SK-N-SH (cell line): ENCODE measurements at regions not wholly inside any gene's neighbourhood (a gene's known extent, or its start where the extent isn't known, plus 50 kb on each side); places are given as distances from the start of the nearest gene placed in this dataset.
"Not testable (repeated sequence)": the region's sequence is repeated elsewhere in the genome, so short reads cannot be mapped to it uniquely, and the experiment has no call there.

Experiments used
- CTCF ChIA-PET: fragments of 300-600, 350-600 bp; formaldehyde crosslinking; extraction: SDS; loops from one replicate; lab custom pipeline; 2021; lab: Yijun Ruan, JAX
- POLR2A ChIA-PET: fragments of 350-600 bp; sonication (Branson Sonifier 250); formaldehyde crosslinking; extraction: SDS; loops from one replicate; lab custom pipeline; 2020; ENCODE audit warnings: antibody characterized with exemption, inconsistent platforms; lab: Yijun Ruan, JAX
- DNase-seq: peaks from one replicate; pipeline ENCODE4 v3.0.0; 2012
- H2AFZ ChIP-seq: fragments of 200-600 bp; sonication (generic); 2 replicates; pipeline ENCODE4 v1.8.1; 2016; ENCODE audit warnings: antibody characterized with exemption, mild to moderate bottlenecking, low read depth
- H3F3A ChIP-seq: fragments of 200-600 bp; sonication (generic); replicated peaks from 2 replicates; pipeline ENCODE3; 2016; ENCODE audit warnings: antibody characterized with exemption, mild to moderate bottlenecking; ENCODE audit not compliant: insufficient read depth
- H3K27ac ChIP-seq, 2 experiments: fragments of 200-500 bp in 1 of 2; fragments of 200-600 bp in 1 of 2; sonication (Bioruptor generic) in 1 of 2; sonication (generic), shearing (Covaris generic) in 1 of 2; 2 replicates each; pipeline versions ENCODE4 v1.5.1 to v1.6.1; 2014 to 2016; ENCODE audit warnings: low read depth in 2 of 2, inconsistent platforms in 1 of 2, low read length in 1 of 2, mild to moderate bottlenecking in 1 of 2, mixed read lengths in 1 of 2
- H3K27me3 ChIP-seq: fragments of 200-600 bp; sonication (generic), shearing (Covaris generic); 2 replicates; pipeline ENCODE4 v1.6.1; 2016; ENCODE audit warnings: mixed run types; ENCODE audit not compliant: insufficient read depth
- H3K36me3 ChIP-seq, 2 experiments: fragments of 200-500 bp in 1 of 2; fragments of 200-600 bp in 1 of 2; sonication (Bioruptor generic) in 1 of 2; sonication (generic) in 1 of 2; replicated peaks in 1 of 2; 2 replicates each; pipeline versions ENCODE3 to v1.5.1; 2014 to 2016; ENCODE audit warnings: low read length in 1 of 2, mild to moderate bottlenecking in 1 of 2; ENCODE audit not compliant: insufficient read depth in 2 of 2, control insufficient read depth in 1 of 2
- H3K4me1 ChIP-seq, 2 experiments: fragments of 200-500 bp in 1 of 2; fragments of 200-600 bp in 1 of 2; sonication (Bioruptor generic) in 1 of 2; sonication (generic), shearing (Covaris generic) in 1 of 2; 2 replicates each; pipeline versions ENCODE4 v1.5.1 to v1.6.1; 2014 to 2016; ENCODE audit warnings: low read depth in 1 of 2, low read length in 1 of 2, mixed run types in 1 of 2; ENCODE audit not compliant: insufficient read depth in 2 of 2, control insufficient read depth in 1 of 2
- H3K4me2 ChIP-seq: fragments of 200-600 bp; sonication (generic), shearing (Covaris generic); 2 replicates; pipeline ENCODE4 v1.6.1; 2017; ENCODE audit warnings: mixed run types
- H3K4me3 ChIP-seq, 2 experiments: fragments of 200-500 bp in 1 of 2; fragments of 200-600 bp in 1 of 2; sonication (Bioruptor generic) in 1 of 2; sonication (generic), shearing (Covaris generic) in 1 of 2; 2 replicates each; pipeline versions ENCODE4 v1.5.1 to v1.8.1; 2014 to 2016; ENCODE audit warnings: low read depth in 2 of 2, inconsistent platforms in 1 of 2, low read length in 1 of 2, mild to moderate bottlenecking in 1 of 2, mixed read lengths in 1 of 2, moderate library complexity in 1 of 2
- H3K79me2 ChIP-seq: fragments of 200-600 bp; sonication (generic); 2 replicates; pipeline ENCODE4 v1.8.1; 2017; ENCODE audit warnings: mild to moderate bottlenecking; ENCODE audit not compliant: insufficient read depth
- H3K9ac ChIP-seq: fragments of 200-600 bp; sonication (generic); 2 replicates; pipeline ENCODE4 v1.6.1; 2017; ENCODE audit warnings: mixed run types
- H3K9me2 ChIP-seq: fragments of 200-600 bp; sonication (generic); 2 replicates; pipeline ENCODE4 v1.6.1; 2017; ENCODE audit warnings: mixed run types
- H3K9me3 ChIP-seq: fragments of 200-600 bp; sonication (generic); 2 replicates; pipeline ENCODE4 v1.6.1; 2017; ENCODE audit warnings: mixed run types, mild to moderate bottlenecking, moderate library complexity
- H4K20me1 ChIP-seq: fragments of 200-600 bp; sonication (generic); 2 replicates; pipeline ENCODE4 v1.6.1; 2017; ENCODE audit warnings: mild to moderate bottlenecking, mixed run types; ENCODE audit not compliant: insufficient read depth
- ELF1 ChIP-seq: IDR thresholded peaks from 2 replicates; pipeline ENCODE4 v1.4.0; 2012
- EP300 ChIP-seq, 2 experiments: IDR thresholded peaks; 2 replicates each; pipeline versions ENCODE4 v1.4.0 to v1.6.1; 2012; ENCODE audit warnings: borderline replicate concordance in 1 of 2, low read depth in 1 of 2, low read length in 1 of 2
- GATA2 ChIP-seq: sonication (generic); formaldehyde crosslinking; IDR thresholded peaks from 2 replicates; pipeline ENCODE4 v1.5.0; 2020; ENCODE audit warnings: mild to moderate bottlenecking, missing genetic modification reagents
- JUND ChIP-seq: IDR thresholded peaks from 2 replicates; pipeline ENCODE4 v1.4.0; 2012
- MAX ChIP-seq: IDR thresholded peaks from 2 replicates; pipeline ENCODE4 v1.4.0; 2012; ENCODE audit warnings: low read depth
- MXI1 ChIP-seq: IDR thresholded peaks from 2 replicates; pipeline ENCODE4 v1.6.1; 2012; ENCODE audit warnings: mild to moderate bottlenecking, low read depth, low read length, improper control_type of control experiment
- NFIC ChIP-seq: IDR thresholded peaks from 2 replicates; pipeline ENCODE4 v1.4.0; 2012; ENCODE audit warnings: borderline replicate concordance
- PBX3 ChIP-seq: IDR thresholded peaks from 2 replicates; pipeline ENCODE4; 2012
- SIN3A ChIP-seq: IDR thresholded peaks from 2 replicates; pipeline ENCODE4 v1.6.1; 2012; ENCODE audit warnings: low read depth, mild to moderate bottlenecking, low read length, moderate library complexity, borderline replicate concordance
- TAF1 ChIP-seq: IDR thresholded peaks from 2 replicates; pipeline ENCODE4 v1.6.1; 2012; ENCODE audit warnings: low read depth, mild to moderate bottlenecking, low read length, moderate library complexity, borderline replicate concordance
- TCF12 ChIP-seq: IDR thresholded peaks from 2 replicates; pipeline ENCODE4 v1.4.0; 2012
- TEAD4 ChIP-seq: IDR thresholded peaks from 2 replicates; pipeline ENCODE4 v1.4.0; 2012; ENCODE audit warnings: mild to moderate bottlenecking, borderline replicate concordance; ENCODE audit not compliant: insufficient read depth
- USF1 ChIP-seq: IDR thresholded peaks from 2 replicates; pipeline ENCODE4 v1.4.0; 2012; ENCODE audit warnings: low read depth, borderline replicate concordance
- USF2 ChIP-seq: fragments of 150-350 bp; IDR thresholded peaks from 2 replicates; pipeline ENCODE4 v1.6.1; 2017; ENCODE audit warnings: antibody characterized with exemption, low read length, low read depth, borderline replicate concordance
- WGBS: methylation state at CpG from one replicate; pipeline ENCODE4 v1.1.6; 2017; ENCODE audit warnings: low lambda C conversion rate; 5-methylcytosine and 5-hydroxymethylcytosine counted together

GRCh38 chr3:139116631-139117030 is 71.9 kb upstream of the PRR23C start:
- not testable (repeated sequence) for H2AFZ ChIP-seq, H3K9ac ChIP-seq

GRCh38 chr3:139117136-139117675 is 72.5 kb upstream of the PRR23C start:
- ChIA-PET CTCF (interaction anchor here (1.2 to 1.5 kb wide), 2 partner anchors 181 to 212 kb away, joined by 3 read pairs; no protein-coding TSS in a partner anchor), POLR2A (no interaction called here)
- H3K36me3 ChIP-seq = no peaks in the 10 kb centered on the region
- H3K27me3 ChIP-seq = no peaks in the 10 kb centered on the region
- no peak overlapping the region for H2AFZ ChIP-seq
- H4K20me1 ChIP-seq = no peaks in the 10 kb centered on the region
- H3F3A ChIP-seq = no peaks in the 10 kb centered on the region
- TF ChIP-seq JUND = no peak
- no peak for TF ChIP-seq NFIC
- no peak for TF ChIP-seq TEAD4
- no peak for TF ChIP-seq EP300 (IDR thresholded peaks at IDR 0.05; ENCODE audit: borderline replicate concordance in 1 of 2, low read depth in 1 of 2, low read length in 1 of 2)
- no peak for TF ChIP-seq MXI1
- no peak for TF ChIP-seq PBX3
- TF ChIP-seq GATA2 (CRISPR knock-in tag) = no peak
- no peak for TF ChIP-seq TAF1
- H3K27ac ChIP-seq = no peak overlapping the region
- H3K4me3 ChIP-seq = no peak overlapping the region
- 40% methylated on average over 1 of the region's 1 CpG for WGBS
- H3K9me2 ChIP-seq = no peaks in the 10 kb centered on the region
- H3K4me2 ChIP-seq = no peak overlapping the region
- no peak overlapping the region for H3K9ac ChIP-seq
- no peaks in the 10 kb centered on the region for H3K9me3 ChIP-seq
- no peaks in the 10 kb centered on the region for H3K79me2 ChIP-seq
- H3K4me1 ChIP-seq = no peaks in the 10 kb centered on the region
- DNase-seq = no peak

More at GRCh38 chr3:139116631-139117030, 71.9 kb upstream of the PRR23C start:
- WGBS = 73% methylated on average over 7 of the region's 7 CpGs
- H3K4me2 ChIP-seq, H3F3A ChIP-seq, H3K79me2 ChIP-seq, H3K27ac ChIP-seq, H3K4me3 ChIP-seq, DNase-seq, H3K27me3 ChIP-seq, H4K20me1 ChIP-seq, H3K9me3 ChIP-seq, H3K9me2 ChIP-seq, H3K36me3 ChIP-seq, H3K4me1 ChIP-seq, POLR2A ChIA-PET: not testable (repeated sequence)
- CTCF ChIA-PET = interaction anchor here (1.2 to 1.5 kb wide), 2 partner anchors 181 to 212 kb away, joined by 3 read pairs; no protein-coding TSS in a partner anchor

- Histone ChIP-seq H3K4me1 (no peaks in the 10 kb centered on the region), H3K9me2 (no peaks in the 10 kb centered on the region), H3K79me2 (no peaks in the 10 kb centered on the region), H4K20me1 (no peaks in the 10 kb centered on the region), H3K36me3 (no peaks in the 10 kb centered on the region), H3K27ac (no peak overlapping the region), H3K4me3 (no peak overlapping the region), H3K9ac (no peak overlapping the region), H3K4me2 (no peak overlapping the region), H3K9me3 (no peaks in the 10 kb centered on the region), H2AFZ (no peak overlapping the region), H3K27me3 (no peaks in the 10 kb centered on the region), H3F3A (no peaks in the 10 kb centered on the region)
- ChIA-PET POLR2A (no interaction called here), CTCF (interaction anchor here (1.2 to 1.5 kb wide), 2 partner anchors 182 to 211 kb away, joined by 3 to 5 read pairs; no protein-coding TSS in a partner anchor)
- WGBS = 68% methylated on average over 6 of the region's 7 CpGs
- no peak for TF ChIP-seq SIN3A
- TF ChIP-seq MAX = no peak
- TF ChIP-seq TCF12 = no peak
- TF ChIP-seq ELF1 = no peak
- no peak for TF ChIP-seq USF1
- no peak for TF ChIP-seq USF2
- no peak for TF ChIP-seq MXI1
- no peak for DNase-seq
These were observed 73.4 kb upstream of the PRR23C start for GRCh38 chr3:139117883-139118760.
